H4 (cell line): ENCODE measurements at regions not wholly inside any gene's neighbourhood (a gene's known extent, or its start where the extent isn't known, plus 50 kb on each side); places are given as distances from the start of the nearest gene placed in this dataset.
A peak's percentile ranks its signal among the peaks of the same experiment; 100 is the strongest.

Experiments
- DNase-seq: peaks from one replicate; pipeline ENCODE4 v3.0.0-alpha.2; 2015; ENCODE audit warnings: low spot score

DNA sequence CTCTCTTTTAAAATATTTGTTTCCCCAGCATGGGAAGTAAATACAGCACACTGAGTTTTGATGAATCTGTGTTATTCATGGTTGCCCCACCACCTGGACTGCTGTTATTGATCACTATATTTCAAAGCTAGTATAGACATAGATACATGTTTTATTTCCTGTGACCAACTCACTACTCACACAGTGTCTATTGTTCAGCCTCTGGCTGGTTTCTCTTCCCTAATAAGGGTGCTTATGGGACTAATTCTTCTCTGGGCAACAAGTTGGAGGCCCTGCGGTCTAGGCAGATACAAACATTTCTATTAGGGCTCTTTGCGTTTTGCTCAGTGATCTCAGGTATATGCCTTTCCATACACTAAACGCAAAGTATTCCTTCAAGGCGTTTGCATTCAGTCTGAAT lies 1191.0 kb upstream of the TMEM132C start:
- no peak for DNase-seq

GRCh38 chr12:127077262-127078045 lies 1189.5 kb upstream of the TMEM132C start:
- DNase-seq, result no peak

GRCh38 chr12:127078577-127079350 lies 1188.2 kb upstream of the TMEM132C start:
- DNase-seq, result no peak

- no peak for DNase-seq
These were observed 1187.3 kb upstream of the TMEM132C start for GRCh38 chr12:127079636-127080035.

- DNase-seq, result no peak
These were observed 1185.9 kb upstream of the TMEM132C start for GRCh38 chr12:127081058-127081457.

DNA sequence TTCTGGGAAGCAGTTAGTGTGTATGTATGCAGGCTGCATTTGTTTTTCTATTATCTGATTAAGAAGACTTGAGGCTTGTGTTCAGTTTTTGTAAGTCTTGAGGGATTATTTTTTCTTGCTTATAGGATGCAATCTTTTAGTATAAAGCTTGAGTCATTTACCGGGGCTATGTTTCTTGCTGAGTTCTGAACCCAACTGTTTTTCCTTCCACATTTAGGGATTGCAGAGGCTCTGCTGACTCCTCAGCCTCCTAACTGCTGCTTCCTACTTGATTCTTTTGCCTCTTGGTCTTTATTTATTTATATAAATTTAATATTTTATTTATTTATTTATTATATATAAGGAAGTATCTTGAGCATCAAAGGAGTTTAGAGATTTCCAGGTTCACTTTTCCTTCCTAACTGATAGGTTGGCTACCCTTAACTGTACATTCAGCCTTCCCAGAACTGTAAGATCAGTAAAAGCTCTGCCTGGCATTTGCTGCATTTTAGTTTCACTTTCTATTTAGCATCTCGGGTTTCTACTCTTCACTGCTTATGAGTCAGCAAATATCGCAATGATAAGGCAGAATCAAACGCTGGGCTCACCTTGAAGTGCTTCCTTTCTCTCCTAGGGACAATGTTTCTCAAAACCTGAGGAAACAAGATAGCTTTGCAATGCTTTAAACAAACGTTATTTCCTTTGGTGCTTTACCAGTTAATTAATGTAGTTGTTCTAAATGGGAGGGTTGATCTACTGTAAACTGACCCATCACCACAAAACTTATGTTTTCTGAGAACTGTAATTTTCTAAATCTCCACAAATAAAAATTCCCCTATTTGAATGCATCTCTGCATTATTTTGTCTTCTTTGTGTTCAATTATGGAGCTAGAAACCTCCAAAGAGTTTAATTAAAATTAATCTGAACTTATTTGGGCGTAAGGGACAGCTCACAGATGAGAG lies 1183.7 kb upstream of the TMEM132C start:
- peak; percentile 92 for DNase-seq

GRCh38 chr12:127101076-127101475 lies 1165.9 kb upstream of the TMEM132C start:
- no peak for DNase-seq

- DNase-seq, result no peak
These were observed 1160.9 kb upstream of the TMEM132C start for GRCh38 chr12:127106041-127106440.

DNA sequence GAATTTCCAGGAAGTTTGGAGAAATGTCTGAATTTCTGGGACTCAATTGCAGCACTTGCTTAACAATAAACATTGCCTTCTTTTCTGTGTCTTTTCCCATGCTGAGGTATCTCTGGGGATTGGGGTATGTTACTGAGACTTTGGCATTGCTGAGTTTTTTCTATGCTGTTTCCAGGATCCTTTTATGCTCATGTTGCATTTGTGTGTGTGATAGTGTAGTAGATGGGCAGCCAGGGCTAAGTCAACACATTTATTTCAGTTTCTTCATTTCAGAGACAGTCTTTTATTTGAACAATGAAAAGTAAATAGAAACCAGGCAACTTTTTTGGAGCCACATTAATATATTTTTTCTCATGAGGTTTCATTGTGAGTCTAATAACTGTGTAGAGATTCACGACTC lies 1160.3 kb upstream of the TMEM132C start:
- DNase-seq, result no peak

DNA sequence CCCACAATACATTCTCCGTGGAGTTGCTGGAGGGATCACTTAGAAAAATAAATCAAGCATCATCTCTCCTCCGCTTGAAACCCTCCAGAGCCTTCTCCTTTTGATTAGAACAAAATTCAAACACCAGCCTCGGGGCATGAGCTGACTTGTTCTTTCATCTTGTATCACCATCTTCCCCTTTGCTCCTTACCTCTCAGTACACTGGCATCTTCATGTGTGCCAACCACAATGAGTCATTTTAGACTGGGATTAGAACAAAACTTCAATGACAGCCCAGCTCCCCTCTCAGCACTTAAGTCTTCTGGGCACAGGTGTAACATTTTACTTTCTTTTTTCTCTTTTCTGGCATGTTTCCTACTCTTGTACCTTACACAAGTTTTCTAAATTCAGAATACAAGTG lies 1159.2 kb upstream of the TMEM132C start:
- DNase-seq, result peak; percentile 16

DNA sequence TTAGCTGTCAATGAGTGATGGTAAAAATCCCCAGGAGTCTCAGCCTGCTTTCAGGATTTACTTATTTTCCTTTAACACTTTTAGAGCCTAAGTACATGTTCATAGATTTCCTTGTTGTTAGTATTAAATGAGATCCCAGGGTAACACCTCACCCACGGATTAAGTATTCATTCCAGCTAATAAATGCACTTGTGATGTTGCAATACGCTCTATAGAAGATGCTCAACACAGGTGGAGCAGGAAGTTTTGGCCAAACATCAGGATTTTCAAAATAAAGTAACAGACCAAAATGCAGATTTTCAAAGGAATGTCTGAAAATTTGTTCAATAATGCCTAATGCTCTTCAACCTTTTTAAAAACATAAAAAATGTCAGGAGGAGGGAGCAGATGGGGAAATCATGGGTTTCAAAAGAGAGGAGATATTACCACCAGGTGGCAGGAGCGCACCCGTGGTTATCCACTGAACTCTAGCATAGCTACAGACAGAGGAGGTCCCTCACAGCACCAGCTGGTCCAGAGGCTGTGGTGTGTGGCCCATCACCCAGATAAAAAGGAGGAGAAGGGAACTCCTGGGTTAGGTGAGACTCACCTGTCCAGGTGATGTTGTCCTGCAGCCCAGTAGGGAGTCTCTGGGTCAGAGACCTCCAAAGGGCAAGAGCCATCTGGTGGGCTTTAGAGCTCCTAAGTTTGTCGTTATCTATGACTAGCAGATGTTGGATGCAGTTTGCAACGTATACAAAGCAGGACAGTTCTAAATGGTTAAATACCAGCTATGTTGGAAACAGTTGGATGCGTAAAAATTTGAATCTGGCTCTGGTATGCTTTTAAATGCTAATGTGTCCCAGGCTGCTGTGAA lies 1158.4 kb upstream of the TMEM132C start:
- DNase-seq, result peak; percentile 52

GRCh38 chr12:127113945-127114344 lies 1153.0 kb upstream of the TMEM132C start:
- DNase-seq, result no peak

GRCh38 chr12:127115468-127116035 lies 1151.4 kb upstream of the TMEM132C start:
- no peak for DNase-seq

- no peak for DNase-seq
These were observed 1148.7 kb upstream of the TMEM132C start for GRCh38 chr12:127118251-127118650.

DNA sequence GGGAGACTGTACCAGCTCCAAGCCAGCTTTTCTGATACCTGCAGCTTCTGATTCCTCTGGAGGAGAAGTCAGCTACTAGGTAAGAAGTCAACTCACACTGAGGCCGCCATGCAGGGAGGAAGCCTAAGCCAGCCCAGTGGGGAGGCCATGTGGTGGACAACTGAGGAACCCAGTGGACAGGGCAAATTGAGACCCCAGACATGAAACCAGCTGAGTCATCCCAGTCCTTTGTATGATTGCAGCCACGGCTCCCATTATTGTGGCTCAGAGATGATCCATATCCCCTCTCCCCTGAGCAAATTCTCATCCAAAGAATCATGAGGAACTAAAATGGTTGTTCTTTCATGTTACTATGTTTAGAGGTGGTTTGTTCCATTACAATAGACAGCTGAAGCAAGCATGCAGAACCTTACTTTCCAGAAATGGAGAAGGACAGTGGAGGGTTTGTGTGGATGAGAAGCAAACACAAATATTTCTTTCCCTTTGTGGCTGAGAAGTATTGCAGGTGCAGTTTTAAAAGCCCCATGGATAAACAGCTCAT lies 1147.3 kb upstream of the TMEM132C start:
- no peak for DNase-seq

- no peak for DNase-seq
These were observed 1146.1 kb upstream of the TMEM132C start for GRCh38 chr12:127120851-127121250.

DNA sequence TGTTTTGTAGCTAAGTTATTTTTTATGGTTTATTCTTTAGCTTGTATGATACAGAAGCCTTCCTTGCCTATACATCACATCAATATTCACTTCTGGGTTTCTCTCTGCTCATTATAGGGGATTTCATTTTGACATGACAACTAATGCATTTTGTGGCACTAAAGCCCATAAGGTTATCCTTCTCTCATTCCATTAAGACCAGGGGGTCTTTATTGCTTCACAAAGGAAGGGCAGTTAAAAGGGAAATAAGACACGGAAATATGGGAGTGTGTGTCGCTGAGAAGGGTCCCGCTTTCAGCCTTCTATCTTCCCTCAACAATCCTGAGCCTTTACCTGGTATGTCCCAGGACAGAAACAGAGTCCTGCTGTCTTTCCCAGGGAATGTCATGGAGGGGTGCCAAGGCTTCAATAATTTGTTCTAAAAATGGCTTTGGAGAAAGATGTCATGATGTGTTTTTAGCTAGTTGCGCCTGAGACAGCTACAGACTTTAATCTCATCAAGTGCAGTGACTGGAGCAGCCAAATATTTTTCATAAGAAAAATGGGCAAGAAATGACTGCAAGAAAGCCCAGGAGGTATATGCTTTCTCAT lies 1145.4 kb upstream of the TMEM132C start:
- no peak for DNase-seq

DNA sequence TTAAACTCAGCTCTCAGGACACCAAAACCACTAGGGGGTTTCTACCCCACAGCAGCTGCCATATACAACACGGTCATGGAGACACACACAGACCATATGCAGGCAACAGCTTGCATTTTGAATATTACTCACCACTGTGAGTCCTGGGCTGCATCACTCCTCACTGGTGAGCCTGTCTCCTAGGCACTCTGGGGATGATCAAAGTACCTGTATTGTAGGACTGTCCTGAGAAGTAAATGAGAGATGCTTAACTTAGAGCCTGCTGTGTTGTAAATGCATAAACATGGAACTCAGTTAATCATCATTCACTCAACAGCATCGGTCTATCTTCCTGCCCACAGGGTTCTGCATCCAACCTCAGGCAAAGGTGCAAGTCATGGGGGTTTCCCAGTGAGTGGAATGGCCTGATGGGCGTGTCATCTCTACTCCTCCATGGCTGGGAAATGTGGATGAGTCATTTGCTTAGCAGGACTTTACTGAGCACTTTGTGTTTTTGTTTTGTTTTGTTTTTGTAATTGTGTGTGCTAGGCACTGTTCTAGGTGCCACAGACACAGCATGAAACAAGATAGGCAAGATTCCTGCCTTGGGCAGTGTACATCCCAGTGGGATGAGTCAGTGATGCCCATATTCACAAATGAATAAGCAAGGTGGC lies 1141.2 kb upstream of the TMEM132C start:
- peak; percentile 93 for DNase-seq

GRCh38 chr12:127126260-127126628 lies 1140.7 kb upstream of the TMEM132C start:
- DNase-seq, result no peak

DNA sequence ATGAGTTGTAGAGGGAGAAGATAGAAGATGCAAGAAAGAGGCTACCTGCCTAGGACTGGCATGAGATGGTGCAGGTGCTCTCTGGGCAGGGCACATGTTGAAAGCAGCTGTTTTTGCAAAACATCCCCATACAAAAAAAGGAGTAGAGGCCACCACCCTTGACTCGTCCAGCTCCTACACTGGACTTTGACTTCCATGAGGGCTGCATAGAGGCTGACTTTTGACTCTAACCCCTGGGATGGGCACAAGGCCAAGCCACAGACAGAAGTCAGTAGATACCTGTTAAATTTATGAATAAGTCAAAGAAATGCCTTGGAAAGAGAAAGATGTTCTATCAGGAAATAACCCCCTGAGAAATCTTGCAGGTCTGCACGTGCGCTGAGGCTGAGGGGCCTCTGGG lies 1139.1 kb upstream of the TMEM132C start:
- no peak for DNase-seq
